ENCODE measurements at regions not wholly inside any gene's neighbourhood (a gene's known extent, or its start where the extent isn't known, plus 50 kb on each side); places are given as distances from the start of the nearest gene placed in this dataset.

- no peak for DNase-seq (ENCODE audit: low read depth in 4 of 4, low spot score in 3 of 4)
Observed at GRCh38 chr10:105351187-105351586, 710.1 kb downstream of the SORCS3 start.

- DNase-seq (ENCODE audit: low read depth in 4 of 4, low spot score in 3 of 4) = no peak
Observed at GRCh38 chr10:105347487-105347886, 706.4 kb downstream of the SORCS3 start.

DNA sequence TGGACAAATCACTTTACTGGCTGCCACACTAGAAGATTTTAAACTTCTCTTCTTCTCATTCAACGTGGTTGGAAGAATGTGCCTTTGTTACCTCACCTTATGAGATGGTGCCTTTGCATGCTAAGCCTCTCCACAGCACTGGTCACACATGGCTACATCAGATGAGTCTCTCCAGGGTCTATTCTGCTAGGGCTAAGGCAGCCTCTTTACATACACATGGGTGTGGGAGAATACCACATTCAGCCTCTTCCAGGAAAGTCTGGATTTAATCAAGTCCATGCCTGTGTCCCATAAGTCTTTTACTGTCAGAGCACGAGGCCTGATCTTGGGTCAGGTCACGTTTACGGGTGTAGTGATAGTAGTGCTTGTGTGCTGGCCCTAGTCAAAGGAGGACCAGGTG is 701.5 kb downstream of the SORCS3 start:
- DNase-seq (ENCODE audit: low read depth in 4 of 4, low spot score in 3 of 4) = no peak

GRCh38 chr10:105339669-105340068 is 698.6 kb downstream of the SORCS3 start:
- no peak for DNase-seq (ENCODE audit: low read depth in 4 of 4, low spot score in 3 of 4)

DNA sequence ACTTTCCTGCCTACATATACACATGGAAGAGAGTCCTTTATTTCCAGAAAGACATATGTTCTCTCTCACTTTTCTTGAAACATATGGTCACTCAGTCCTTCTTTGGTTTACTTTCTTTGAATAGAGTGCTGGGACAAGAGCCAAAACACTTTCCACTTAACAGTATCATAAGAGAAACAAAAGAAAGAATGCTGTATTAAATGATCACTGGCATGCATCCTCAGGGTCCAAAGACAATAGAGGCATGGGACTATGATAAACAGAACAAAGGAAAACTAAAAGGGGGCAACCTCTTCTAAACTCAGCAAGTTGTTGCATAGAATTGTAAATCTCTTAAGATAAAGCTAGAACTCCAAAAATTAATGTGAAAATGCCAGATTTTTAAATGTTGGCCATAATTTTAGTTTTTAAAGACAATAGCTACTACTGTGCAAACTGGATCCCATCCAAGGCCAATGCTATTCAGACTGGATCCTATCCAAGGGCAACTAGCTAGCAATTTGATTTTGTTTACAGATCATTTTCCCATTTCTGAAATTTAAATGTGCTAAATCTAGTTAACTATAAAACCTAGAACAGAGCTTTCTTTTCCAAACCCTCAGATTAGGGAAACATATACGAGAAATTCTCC is 687.5 kb downstream of the SORCS3 start:
- peak; percentile 44 to 72 (median 62) for DNase-seq (ENCODE audit: low read depth in 4 of 4, low spot score in 3 of 4)
